ENCODE measurements at regions not wholly inside any gene's neighbourhood (a gene's known extent, or its start where the extent isn't known, plus 50 kb on each side); places are given as distances from the start of the nearest gene placed in this dataset.

DNA sequence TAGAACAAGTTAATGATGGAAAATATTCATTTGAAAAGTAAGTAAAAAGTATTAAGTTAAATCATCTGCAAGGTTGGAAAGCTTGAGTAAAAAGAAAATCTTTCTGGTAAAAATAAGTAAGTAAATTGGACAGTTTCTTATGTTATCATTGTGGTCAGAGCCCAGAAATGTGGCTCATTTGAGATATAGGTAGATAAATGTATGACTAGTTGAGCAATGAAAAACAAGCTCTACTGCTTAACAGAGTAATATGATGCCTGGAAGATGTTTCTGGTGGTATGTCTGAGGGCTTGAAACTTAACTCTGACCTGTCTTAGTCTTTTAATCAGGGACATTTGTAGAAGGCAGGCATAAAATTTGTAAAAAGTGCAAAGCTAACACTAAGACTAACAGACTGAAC lies 444.0 kb downstream of the MFSD1 start:
- Histone ChIP-seq H3K4me2 (ENCODE audit: insufficient read depth, low read length) (no peak overlapping the region), H2AFZ (ENCODE audit: low read length) (no peak overlapping the region), H3K4me3 (ENCODE audit: insufficient read depth, low read length) (no peak overlapping the region), H3K36me3 (ENCODE audit: insufficient read depth, low read length) (no peaks in the 10 kb centered on the region), H3K9me3 (ENCODE audit: low read depth, low read length) (no peaks in the 10 kb centered on the region), H3K27me3 (ENCODE audit: insufficient read depth, low read length) (no peaks in the 10 kb centered on the region), H4K20me1 (ENCODE audit: insufficient read depth, low read length) (no peaks in the 10 kb centered on the region), H3K79me2 (ENCODE audit: insufficient read depth, low read length) (no peaks in the 10 kb centered on the region), H3K4me1 (ENCODE audit: insufficient read depth, low read length) (no peaks in the 10 kb centered on the region), H3K27ac (ENCODE audit: low read depth, low read length) (no peak overlapping the region)
- TF ChIP-seq, protein P1, sequence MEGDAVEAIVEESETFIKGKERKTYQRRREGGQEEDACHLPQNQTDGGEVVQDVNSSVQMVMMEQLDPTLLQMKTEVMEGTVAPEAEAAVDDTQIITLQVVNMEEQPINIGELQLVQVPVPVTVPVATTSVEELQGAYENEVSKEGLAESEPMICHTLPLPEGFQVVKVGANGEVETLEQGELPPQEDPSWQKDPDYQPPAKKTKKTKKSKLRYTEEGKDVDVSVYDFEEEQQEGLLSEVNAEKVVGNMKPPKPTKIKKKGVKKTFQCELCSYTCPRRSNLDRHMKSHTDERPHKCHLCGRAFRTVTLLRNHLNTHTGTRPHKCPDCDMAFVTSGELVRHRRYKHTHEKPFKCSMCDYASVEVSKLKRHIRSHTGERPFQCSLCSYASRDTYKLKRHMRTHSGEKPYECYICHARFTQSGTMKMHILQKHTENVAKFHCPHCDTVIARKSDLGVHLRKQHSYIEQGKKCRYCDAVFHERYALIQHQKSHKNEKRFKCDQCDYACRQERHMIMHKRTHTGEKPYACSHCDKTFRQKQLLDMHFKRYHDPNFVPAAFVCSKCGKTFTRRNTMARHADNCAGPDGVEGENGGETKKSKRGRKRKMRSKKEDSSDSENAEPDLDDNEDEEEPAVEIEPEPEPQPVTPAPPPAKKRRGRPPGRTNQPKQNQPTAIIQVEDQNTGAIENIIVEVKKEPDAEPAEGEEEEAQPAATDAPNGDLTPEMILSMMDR (IDR thresholded peaks at IDR 0.05; ENCODE audit: extremely low read depth, low read depth, low read length): no peak
- DNase-seq (ENCODE audit: insufficient read length, low spot score, missing footprints): no peak

DNA sequence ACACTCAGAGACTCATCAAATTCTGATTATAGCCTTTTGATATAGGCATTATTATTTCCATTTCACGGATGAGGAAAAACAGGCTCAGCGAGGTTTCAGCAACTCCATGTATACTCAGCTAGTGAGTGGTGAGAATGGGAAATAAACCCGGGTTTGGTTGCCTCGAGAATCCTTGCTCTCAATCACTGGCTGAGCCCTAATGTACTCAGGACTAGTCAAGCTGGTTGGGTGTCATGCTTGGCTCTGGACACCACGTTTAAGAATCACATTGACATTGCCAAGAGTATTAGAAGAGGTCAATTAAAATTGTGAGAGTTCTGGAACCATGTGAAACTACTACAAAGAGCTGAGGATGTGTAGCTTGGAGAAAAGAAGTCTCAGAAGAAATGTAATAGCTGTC lies 444.5 kb downstream of the MFSD1 start:
- no peaks in the 10 kb centered on the region for H3K36me3 ChIP-seq (ENCODE audit: insufficient read depth, low read length)
- no peaks in the 10 kb centered on the region for H3K27me3 ChIP-seq (ENCODE audit: insufficient read depth, low read length)
- no peak overlapping the region for H3K27ac ChIP-seq (ENCODE audit: low read depth, low read length)
- H3K4me1 ChIP-seq (ENCODE audit: insufficient read depth, low read length): no peaks in the 10 kb centered on the region
- TF ChIP-seq, protein P1 (IDR thresholded peaks at IDR 0.05; ENCODE audit: extremely low read depth, low read depth, low read length): no peak
- no peaks in the 10 kb centered on the region for H4K20me1 ChIP-seq (ENCODE audit: insufficient read depth, low read length)
- no peak overlapping the region for H3K4me3 ChIP-seq (ENCODE audit: insufficient read depth, low read length)
- no peaks in the 10 kb centered on the region for H3K79me2 ChIP-seq (ENCODE audit: insufficient read depth, low read length)
- no peak overlapping the region for H2AFZ ChIP-seq (ENCODE audit: low read length)
- H3K4me2 ChIP-seq (ENCODE audit: insufficient read depth, low read length): no peak overlapping the region
- H3K9me3 ChIP-seq (ENCODE audit: low read depth, low read length): no peaks in the 10 kb centered on the region
- DNase-seq (ENCODE audit: insufficient read length, low spot score, missing footprints): no peak

DNA sequence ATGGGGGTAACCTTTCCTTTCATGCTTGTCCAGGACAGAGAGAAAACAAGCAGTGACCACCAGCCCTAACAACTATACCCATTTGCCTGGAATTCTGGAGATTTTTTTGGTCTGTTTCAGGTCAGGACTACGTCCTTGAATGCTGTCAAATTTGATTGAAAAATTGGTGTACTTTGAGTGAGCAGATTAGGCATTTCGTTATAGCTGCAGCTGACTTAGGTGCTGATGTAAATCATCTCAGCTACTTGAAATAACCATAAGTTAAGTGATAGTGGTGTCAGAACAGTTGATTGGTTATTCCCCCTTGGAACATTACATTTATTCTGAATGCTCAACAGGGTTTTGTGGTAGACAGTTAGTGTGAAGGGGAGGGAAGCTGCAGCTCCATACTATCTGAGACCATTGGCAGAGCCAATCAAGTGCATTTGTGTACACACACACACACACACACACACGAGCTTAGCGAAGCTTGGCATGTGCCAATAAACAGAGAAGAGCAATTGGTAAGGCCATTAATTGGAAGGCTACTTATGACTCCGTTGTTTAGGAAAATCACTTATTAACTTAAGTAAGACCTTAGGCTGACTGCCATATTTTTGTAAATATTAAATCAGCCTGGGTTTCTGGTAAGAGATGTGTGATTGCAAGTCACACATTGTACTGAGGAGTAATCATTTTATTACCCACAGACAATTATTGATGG lies 447.8 kb downstream of the MFSD1 start:
- Histone ChIP-seq H3K27me3 (ENCODE audit: insufficient read depth, low read length) (no peaks in the 10 kb centered on the region), H3K9me3 (ENCODE audit: low read depth, low read length) (no peaks in the 10 kb centered on the region), H3K79me2 (ENCODE audit: insufficient read depth, low read length) (no peaks in the 10 kb centered on the region), H4K20me1 (ENCODE audit: insufficient read depth, low read length) (no peaks in the 10 kb centered on the region), H3K4me1 (ENCODE audit: insufficient read depth, low read length) (peaks cover 19% of the 10 kb centered on the region), H3K27ac (ENCODE audit: low read depth, low read length) (no peak overlapping the region), H3K4me2 (ENCODE audit: insufficient read depth, low read length) (no peak overlapping the region), H2AFZ (ENCODE audit: low read length) (no peak overlapping the region), H3K4me3 (ENCODE audit: insufficient read depth, low read length) (no peak overlapping the region), H3K36me3 (ENCODE audit: insufficient read depth, low read length) (no peaks in the 10 kb centered on the region)
- no peak for DNase-seq (ENCODE audit: insufficient read length, low spot score, missing footprints)
- TF ChIP-seq, protein P1 (IDR thresholded peaks at IDR 0.05; ENCODE audit: extremely low read depth, low read depth, low read length): no peak

DNA sequence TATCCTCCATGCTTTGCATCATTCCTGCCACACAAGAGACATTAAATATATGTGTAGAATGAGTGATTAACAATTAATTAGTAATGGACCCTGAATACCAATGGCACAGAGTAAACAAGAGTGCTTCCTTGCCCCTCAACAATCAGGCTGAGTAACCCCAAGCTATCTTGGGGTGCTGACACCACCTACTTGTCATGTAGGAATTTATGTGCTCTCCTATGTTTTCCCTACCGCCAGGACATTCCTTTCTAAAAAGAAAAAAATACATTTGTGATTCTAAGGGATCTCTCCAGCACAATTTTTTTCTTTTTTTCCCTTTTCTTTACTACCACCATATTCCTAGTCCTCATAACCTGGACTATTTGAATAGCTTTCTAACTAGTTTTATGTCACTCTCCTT lies 449.1 kb downstream of the MFSD1 start:
- TF ChIP-seq, protein P1 (IDR thresholded peaks at IDR 0.05; ENCODE audit: extremely low read depth, low read depth, low read length): no peak
- DNase-seq (ENCODE audit: insufficient read length, low spot score, missing footprints): no peak
- no peaks in the 10 kb centered on the region for H3K79me2 ChIP-seq (ENCODE audit: insufficient read depth, low read length)

More for the DNA sequence above, 449.1 kb downstream of the MFSD1 start:
- H2AFZ ChIP-seq (ENCODE audit: low read length): no peak overlapping the region
- no peak overlapping the region for H3K4me2 ChIP-seq (ENCODE audit: insufficient read depth, low read length)
- H3K9me3 ChIP-seq (ENCODE audit: low read depth, low read length): no peaks in the 10 kb centered on the region
- H3K4me1 ChIP-seq (ENCODE audit: insufficient read depth, low read length): peaks cover 19% of the 10 kb centered on the region
- no peaks in the 10 kb centered on the region for H3K27me3 ChIP-seq (ENCODE audit: insufficient read depth, low read length)
- no peaks in the 10 kb centered on the region for H3K36me3 ChIP-seq (ENCODE audit: insufficient read depth, low read length)
- H3K4me3 ChIP-seq (ENCODE audit: insufficient read depth, low read length): no peak overlapping the region
- H3K27ac ChIP-seq (ENCODE audit: low read depth, low read length): no peak overlapping the region
- no peaks in the 10 kb centered on the region for H4K20me1 ChIP-seq (ENCODE audit: insufficient read depth, low read length)

All from osteoblast (primary cell).